Suprapubic skin (tissue), 4 donors: ENCODE measurements at regions not wholly inside any gene's neighbourhood (a gene's known extent, or its start where the extent isn't known, plus 50 kb on each side); places are given as distances from the start of the nearest gene placed in this dataset.

Experiments
- DNase-seq, 2 donors: peaks; one replicate each; pipeline ENCODE4 v3.0.0-alpha.2; 2019; ENCODE audit warnings: low spot score in 2 of 2
- H3K27ac ChIP-seq: fragments of 200-600 bp; sonication (generic); one replicate; pipeline ENCODE4 v1.5.1; 2019
- H3K27me3 ChIP-seq: fragments of 200-600 bp; sonication (generic); one replicate; pipeline ENCODE4 v1.5.1; 2019
- H3K36me3 ChIP-seq: fragments of 200-600 bp; sonication (generic); one replicate; pipeline ENCODE4 v1.5.1; 2019
- H3K4me1 ChIP-seq: fragments of 200-600 bp; sonication (generic); one replicate; pipeline ENCODE4 v1.5.1; 2019
- H3K4me3 ChIP-seq: fragments of 200-600 bp; sonication (generic); one replicate; pipeline ENCODE4 v1.5.1; 2019; ENCODE audit warnings: mild to moderate bottlenecking
- H3K9me3 ChIP-seq: fragments of 200-600 bp; sonication (generic); one replicate; pipeline ENCODE4 v1.5.1; 2019
- EP300 ChIP-seq: sonication (generic); formaldehyde crosslinking; IDR thresholded peaks from one replicate; pipeline ENCODE4 v1.6.1; 2017; ENCODE audit warnings: antibody characterized with exemption
- POLR2A ChIP-seq, 2 donors: fragments of 450-650 bp; IDR thresholded peaks; one replicate each; pipeline ENCODE4 v1.6.1; 2017; ENCODE audit warnings: antibody characterized with exemption in 2 of 2, mild to moderate bottlenecking in 2 of 2, moderate library complexity in 2 of 2
- POLR2AphosphoS5 ChIP-seq, 3 donors: sonication (generic); formaldehyde crosslinking; IDR thresholded peaks; one replicate each; pipeline ENCODE4 v1.6.1; 2017; ENCODE audit warnings: antibody characterized with exemption in 3 of 3
- WGBS: methylation state at CpG from one replicate; pipeline ENCODE4 v1.1.5; 2018; 5-methylcytosine and 5-hydroxymethylcytosine counted together
- TF ChIP-seq, protein P1 (sequence below), 2 donors: fragments of 200-600 bp in 1 of 2; fragments of 450-650 bp in 1 of 2; sonication (generic) in 1 of 2; IDR thresholded peaks; one replicate each; pipeline ENCODE4 v1.5.1; 2016 to 2019; ENCODE audit warnings: antibody characterized with exemption in 2 of 2, mild to moderate bottlenecking in 1 of 2, moderate library complexity in 1 of 2

DNA sequence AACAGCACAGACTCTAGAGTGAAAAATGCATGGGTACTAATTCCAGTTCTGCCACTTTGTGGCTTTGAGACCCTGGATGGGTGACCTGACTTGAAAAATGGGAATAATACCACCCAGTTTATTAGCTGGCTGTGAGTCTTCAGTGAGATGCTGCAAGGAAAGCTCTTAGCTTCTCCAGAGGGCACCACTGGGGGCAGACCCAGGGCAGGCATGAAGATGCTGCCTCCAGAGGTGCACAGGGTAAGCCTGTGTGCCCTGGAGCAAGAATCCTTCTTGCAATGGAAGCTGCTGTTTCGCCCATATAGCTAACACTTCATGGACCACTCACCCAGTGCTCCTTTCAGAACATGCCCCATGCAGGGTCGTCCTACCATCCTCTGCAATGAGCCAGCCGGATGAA lies 75.7 kb downstream of the C5orf15 start:
- Histone ChIP-seq H3K27ac (no peak overlapping the region), H3K27me3 (no peaks in the 10 kb centered on the region), H3K36me3 (no peaks in the 10 kb centered on the region), H3K4me3 (no peak overlapping the region), H3K9me3 (no peaks in the 10 kb centered on the region), H3K4me1 (peaks cover 3% of the 10 kb centered on the region)
- TF ChIP-seq, protein P1, sequence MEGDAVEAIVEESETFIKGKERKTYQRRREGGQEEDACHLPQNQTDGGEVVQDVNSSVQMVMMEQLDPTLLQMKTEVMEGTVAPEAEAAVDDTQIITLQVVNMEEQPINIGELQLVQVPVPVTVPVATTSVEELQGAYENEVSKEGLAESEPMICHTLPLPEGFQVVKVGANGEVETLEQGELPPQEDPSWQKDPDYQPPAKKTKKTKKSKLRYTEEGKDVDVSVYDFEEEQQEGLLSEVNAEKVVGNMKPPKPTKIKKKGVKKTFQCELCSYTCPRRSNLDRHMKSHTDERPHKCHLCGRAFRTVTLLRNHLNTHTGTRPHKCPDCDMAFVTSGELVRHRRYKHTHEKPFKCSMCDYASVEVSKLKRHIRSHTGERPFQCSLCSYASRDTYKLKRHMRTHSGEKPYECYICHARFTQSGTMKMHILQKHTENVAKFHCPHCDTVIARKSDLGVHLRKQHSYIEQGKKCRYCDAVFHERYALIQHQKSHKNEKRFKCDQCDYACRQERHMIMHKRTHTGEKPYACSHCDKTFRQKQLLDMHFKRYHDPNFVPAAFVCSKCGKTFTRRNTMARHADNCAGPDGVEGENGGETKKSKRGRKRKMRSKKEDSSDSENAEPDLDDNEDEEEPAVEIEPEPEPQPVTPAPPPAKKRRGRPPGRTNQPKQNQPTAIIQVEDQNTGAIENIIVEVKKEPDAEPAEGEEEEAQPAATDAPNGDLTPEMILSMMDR (IDR thresholded peaks at IDR 0.05): no peak
- TF ChIP-seq POLR2AphosphoS5 (IDR thresholded peaks at IDR 0.05): no peak
- TF ChIP-seq EP300: no peak
- TF ChIP-seq POLR2A (IDR thresholded peaks at IDR 0.05): no peak
- WGBS: 100% methylated on average over 2 of the region's 3 CpGs
- no peak for DNase-seq

DNA sequence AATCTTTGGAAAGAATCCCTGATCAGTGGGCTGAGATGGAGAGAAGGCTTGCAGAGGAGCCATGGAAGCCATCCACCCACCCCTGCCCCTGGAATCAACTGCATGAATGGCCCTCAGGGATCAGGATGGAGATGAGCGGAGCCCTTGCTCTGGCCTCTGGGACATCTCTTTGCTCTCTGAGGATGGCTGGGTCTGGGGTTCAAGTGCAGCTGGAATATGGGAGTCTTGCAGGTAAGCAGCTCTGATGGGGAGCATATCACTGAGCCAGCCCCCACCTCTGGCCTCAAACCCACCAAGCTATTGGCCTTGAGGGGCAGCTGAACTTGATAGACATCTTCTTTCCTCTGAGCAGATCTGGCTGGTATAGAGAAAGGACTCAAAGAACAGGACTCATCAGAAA lies 76.1 kb downstream of the C5orf15 start:
- peaks cover 3% of the 10 kb centered on the region for H3K4me1 ChIP-seq
- 100% methylated on average over 1 of the region's 1 CpG for WGBS
- H3K4me3 ChIP-seq: no peak overlapping the region
- no peak overlapping the region for H3K27ac ChIP-seq
- H3K36me3 ChIP-seq: no peaks in the 10 kb centered on the region
- DNase-seq: no peak
- no peaks in the 10 kb centered on the region for H3K27me3 ChIP-seq
- H3K9me3 ChIP-seq: no peaks in the 10 kb centered on the region
- no peak for TF ChIP-seq POLR2AphosphoS5 (IDR thresholded peaks at IDR 0.05)
- TF ChIP-seq, protein P1 (IDR thresholded peaks at IDR 0.05): no peak
- TF ChIP-seq POLR2A (IDR thresholded peaks at IDR 0.05): no peak
- TF ChIP-seq EP300: no peak

DNA sequence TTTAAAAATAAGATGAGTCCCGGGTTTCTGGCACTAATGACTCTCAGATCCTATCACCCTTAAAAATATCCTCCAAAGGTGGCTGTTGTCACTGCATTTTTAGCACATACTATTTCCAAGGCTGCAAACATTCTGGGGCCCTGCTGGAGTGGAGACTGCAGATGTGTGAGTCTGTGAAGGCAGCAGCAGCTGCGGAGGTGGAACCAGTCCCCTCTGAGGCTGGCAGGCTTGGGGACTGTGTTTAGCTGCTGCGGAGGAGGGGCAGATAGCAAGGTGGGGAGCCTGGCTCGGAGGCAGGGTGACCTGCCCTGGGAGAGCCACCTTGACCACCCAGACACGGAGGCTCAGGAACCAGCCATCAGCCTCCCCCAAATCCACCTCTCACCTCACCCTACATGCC lies 77.0 kb downstream of the C5orf15 start:
- TF ChIP-seq EP300: no peak
- TF ChIP-seq POLR2A (IDR thresholded peaks at IDR 0.05): no peak
- TF ChIP-seq, protein P1 (IDR thresholded peaks at IDR 0.05): no peak
- TF ChIP-seq POLR2AphosphoS5 (IDR thresholded peaks at IDR 0.05): no peak
- no peak overlapping the region for H3K4me3 ChIP-seq
- peaks cover 3% of the 10 kb centered on the region for H3K27me3 ChIP-seq
- H3K4me1 ChIP-seq: peaks cover 3% of the 10 kb centered on the region
- H3K9me3 ChIP-seq: no peaks in the 10 kb centered on the region
- 88% methylated on average over 5 of the region's 5 CpGs for WGBS
- no peaks in the 10 kb centered on the region for H3K36me3 ChIP-seq
- H3K27ac ChIP-seq: no peak overlapping the region
- no peak for DNase-seq

DNA sequence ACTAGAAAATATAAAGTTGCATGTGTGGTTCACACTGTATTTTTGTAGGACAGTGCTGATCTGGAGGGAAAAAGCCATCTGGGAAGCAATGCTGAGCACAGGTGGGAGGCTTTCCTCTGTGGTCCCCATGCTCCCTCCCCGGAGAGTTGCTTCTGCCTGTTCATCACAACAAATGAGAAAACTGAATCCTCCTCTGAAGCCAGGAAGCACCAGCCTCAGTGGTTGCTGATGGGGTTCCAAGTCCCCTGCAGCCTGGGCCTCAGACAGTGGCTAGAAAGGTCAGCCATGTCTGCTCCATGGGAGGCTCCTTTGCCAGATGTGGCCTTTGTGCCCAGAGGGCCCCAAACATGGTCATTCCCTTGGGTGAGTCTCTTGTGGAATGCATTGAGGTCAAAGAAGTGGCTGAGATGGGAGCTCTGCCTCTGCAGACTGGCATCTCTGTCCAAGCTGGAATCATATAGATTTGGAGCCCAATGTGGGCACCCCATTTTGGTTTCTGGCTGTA lies 77.6 kb downstream of the C5orf15 start:
- H3K9me3 ChIP-seq: no peaks in the 10 kb centered on the region
- H3K4me1 ChIP-seq: no peaks in the 10 kb centered on the region
- TF ChIP-seq POLR2A (IDR thresholded peaks at IDR 0.05): no peak
- no peak for TF ChIP-seq EP300
- no peak for TF ChIP-seq POLR2AphosphoS5 (IDR thresholded peaks at IDR 0.05)
- TF ChIP-seq, protein P1 (IDR thresholded peaks at IDR 0.05): no peak
- H3K36me3 ChIP-seq: no peaks in the 10 kb centered on the region
- no peak for DNase-seq
- no peak overlapping the region for H3K4me3 ChIP-seq
- 76% methylated on average over 1 of the region's 1 CpG for WGBS
- H3K27ac ChIP-seq: no peak overlapping the region
- peaks cover 3% of the 10 kb centered on the region for H3K27me3 ChIP-seq

DNA sequence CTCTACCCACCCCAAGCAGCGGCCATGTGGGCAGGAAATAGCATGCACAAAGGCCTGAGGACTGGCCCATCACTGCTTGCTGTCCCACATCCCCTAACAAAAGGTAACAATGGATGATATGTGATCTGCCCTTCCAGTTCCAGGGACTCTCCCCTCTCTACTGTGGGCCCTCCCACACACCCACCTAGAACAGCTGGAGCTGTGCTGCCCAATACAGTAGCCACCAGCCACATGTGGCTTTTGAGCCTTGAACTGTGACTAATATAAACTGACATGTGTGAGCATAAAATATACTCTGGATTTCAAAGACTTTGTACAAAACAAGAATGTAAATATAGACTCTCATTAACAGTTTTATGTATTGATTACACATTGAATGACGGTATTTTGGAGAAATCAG lies 78.1 kb downstream of the C5orf15 start:
- TF ChIP-seq POLR2AphosphoS5 (IDR thresholded peaks at IDR 0.05) (no peak), POLR2A (IDR thresholded peaks at IDR 0.05) (no peak), EP300 (no peak)
- TF ChIP-seq, protein P1 (IDR thresholded peaks at IDR 0.05): no peak
- WGBS: 89% methylated on average over 2 of the region's 2 CpGs
- H3K9me3 ChIP-seq: no peaks in the 10 kb centered on the region
- no peak overlapping the region for H3K4me3 ChIP-seq
- peaks cover 3% of the 10 kb centered on the region for H3K27me3 ChIP-seq
- H3K4me1 ChIP-seq: no peaks in the 10 kb centered on the region
- H3K36me3 ChIP-seq: no peaks in the 10 kb centered on the region
- no peak for DNase-seq
- no peak overlapping the region for H3K27ac ChIP-seq
